CD4-positive, alpha-beta T cell (primary cell): ENCODE measurements at regions not wholly inside any gene's neighbourhood (a gene's known extent, or its start where the extent isn't known, plus 50 kb on each side); places are given as distances from the start of the nearest gene placed in this dataset.

Source experiments
- ATAC-seq: fragments of 200-7000 bp; cut with Tn5 transposase; one replicate; pipeline ENCODE4 v1.10.0; 2022; ENCODE audit warnings: mild to moderate bottlenecking; ENCODE audit not compliant: poor library complexity
- CTCF ChIA-PET: fragments of 350-600 bp; sonication (Branson Sonifier 250); formaldehyde crosslinking; loops from one replicate; lab custom pipeline; 2021; ENCODE audit warnings: antibody characterized with exemption, inconsistent platforms; lab: Charles Lee
- POLR2A ChIA-PET: fragments of 350-600 bp; sonication (Branson Sonifier 250); formaldehyde crosslinking; loops from one replicate; lab custom pipeline; 2021; ENCODE audit warnings: antibody characterized with exemption, inconsistent platforms; lab: Charles Lee
- DNase-seq, 14 experiments: peaks; one replicate each; pipeline ENCODE4 v3.0.0-alpha.2; 2013 to 2020; ENCODE audit warnings: mixed read lengths in 2 of 14
- H3K27ac ChIP-seq, 2 donors: one replicate each; pipeline versions ENCODE4 v1.5.1 to v1.7.0; 2013; ENCODE audit warnings: low read length in 2 of 2, low read depth in 1 of 2, mild to moderate bottlenecking in 1 of 2
- H3K27me3 ChIP-seq, 2 experiments: 1 replicate in 1 of 2; 2 replicates in 1 of 2; pipeline versions ENCODE4 v1.6.1 to v1.7.0; 2013; ENCODE audit warnings: low read length in 2 of 2, control low read depth in 1 of 2, mild to moderate bottlenecking in 1 of 2, moderate library complexity in 1 of 2; ENCODE audit not compliant: insufficient read depth in 2 of 2, control insufficient read depth in 1 of 2
- H3K36me3 ChIP-seq: one replicate; pipeline ENCODE4 v1.6.1; 2013; ENCODE audit warnings: low read length, control low read depth; ENCODE audit not compliant: insufficient read depth
- H3K4me1 ChIP-seq: one replicate; pipeline ENCODE4 v1.6.1; 2013; ENCODE audit warnings: low read length, control low read depth; ENCODE audit not compliant: insufficient read depth
- H3K4me3 ChIP-seq: one replicate; pipeline ENCODE4 v1.5.1; 2013; ENCODE audit warnings: mild to moderate bottlenecking, low read length, moderate library complexity
- H3K9me3 ChIP-seq, 2 experiments: 1 replicate in 1 of 2; 2 replicates in 1 of 2; pipeline versions ENCODE4 v1.6.1 to v1.7.0; 2013; ENCODE audit warnings: low read length in 2 of 2, mild to moderate bottlenecking in 2 of 2, control low read depth in 1 of 2, moderate library complexity in 1 of 2; ENCODE audit not compliant: control insufficient read depth in 1 of 2, insufficient read depth in 1 of 2
- H3K27ac Mint-ChIP-seq: one replicate; pipeline ENCODE4 v1.8.0; 2020; ENCODE audit warnings: mixed read lengths
- H3K27me3 Mint-ChIP-seq: one replicate; pipeline ENCODE4 v1.8.0; 2021; ENCODE audit warnings: mixed read lengths
- H3K36me3 Mint-ChIP-seq: one replicate; pipeline ENCODE4 v1.8.0; 2021; ENCODE audit warnings: low read depth, mixed read lengths
- H3K4me1 Mint-ChIP-seq: one replicate; pipeline ENCODE4 v1.8.0; 2021; ENCODE audit warnings: low read depth, mixed read lengths
- H3K4me3 Mint-ChIP-seq: one replicate; pipeline ENCODE4 v1.8.0; 2020; ENCODE audit warnings: mild to moderate bottlenecking, mixed read lengths
- H3K9me3 Mint-ChIP-seq: one replicate; pipeline ENCODE4 v1.8.0; 2020; ENCODE audit warnings: mixed read lengths
- intact Hi-C, 2 experiments: fragments of 100-400 bp; cut with DNase I in 1 of 2; cut with micrococcal nuclease in 1 of 2; formaldehyde crosslinking; loops; one replicate each; pipeline versions ENCODE4 v1.15.1 to v1.9.0; 2023 to 2025; cut with DNase I, micrococcal nuclease
- TF ChIP-seq, protein P1 (sequence below): fragments of 200-600 bp; IDR thresholded peaks from one replicate; pipeline ENCODE4 v1.8.0; 2022; ENCODE audit warnings: antibody characterized with exemption, mild to moderate bottlenecking

DNA sequence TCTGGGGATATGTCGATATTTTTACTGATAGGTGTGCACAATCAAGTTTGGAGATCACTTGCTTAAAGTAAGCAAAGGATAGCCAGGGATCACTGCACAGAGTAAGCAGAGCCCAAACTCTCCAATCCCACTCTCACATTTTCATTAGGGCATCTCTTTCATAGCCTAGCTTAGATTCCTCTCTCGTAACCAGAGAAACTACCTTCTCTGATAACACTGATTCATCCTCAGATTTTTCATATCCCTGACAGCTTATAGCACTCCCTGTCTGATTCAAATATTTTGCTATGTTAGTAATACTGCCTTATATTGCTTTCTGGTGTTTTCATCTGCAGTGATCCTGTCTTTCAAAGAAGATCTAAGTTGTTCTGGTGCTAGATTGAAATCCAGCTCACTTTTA is 123.7 kb downstream of the CBLL2 start:
- H3K36me3 Mint-ChIP-seq = no peaks in the 10 kb centered on the region
- H3K4me1 Mint-ChIP-seq = no peaks in the 10 kb centered on the region
- CTCF ChIA-PET = no interaction called here
- POLR2A ChIA-PET = no interaction called here
- H3K27ac ChIP-seq = no peak overlapping the region
- H3K9me3 Mint-ChIP-seq = no peaks in the 10 kb centered on the region
- intact Hi-C loops = no loop called here
- H3K4me1 ChIP-seq = no peaks in the 10 kb centered on the region
- ATAC-seq = no peak
- H3K27ac Mint-ChIP-seq = no peak overlapping the region
- no peak overlapping the region for H3K4me3 Mint-ChIP-seq
- H3K36me3 ChIP-seq = no peaks in the 10 kb centered on the region
- no peak overlapping the region for H3K4me3 ChIP-seq
- no peaks in the 10 kb centered on the region for H3K27me3 Mint-ChIP-seq
- no peaks in the 10 kb centered on the region for H3K9me3 ChIP-seq
- H3K27me3 ChIP-seq = no peaks in the 10 kb centered on the region
- TF ChIP-seq, protein P1, sequence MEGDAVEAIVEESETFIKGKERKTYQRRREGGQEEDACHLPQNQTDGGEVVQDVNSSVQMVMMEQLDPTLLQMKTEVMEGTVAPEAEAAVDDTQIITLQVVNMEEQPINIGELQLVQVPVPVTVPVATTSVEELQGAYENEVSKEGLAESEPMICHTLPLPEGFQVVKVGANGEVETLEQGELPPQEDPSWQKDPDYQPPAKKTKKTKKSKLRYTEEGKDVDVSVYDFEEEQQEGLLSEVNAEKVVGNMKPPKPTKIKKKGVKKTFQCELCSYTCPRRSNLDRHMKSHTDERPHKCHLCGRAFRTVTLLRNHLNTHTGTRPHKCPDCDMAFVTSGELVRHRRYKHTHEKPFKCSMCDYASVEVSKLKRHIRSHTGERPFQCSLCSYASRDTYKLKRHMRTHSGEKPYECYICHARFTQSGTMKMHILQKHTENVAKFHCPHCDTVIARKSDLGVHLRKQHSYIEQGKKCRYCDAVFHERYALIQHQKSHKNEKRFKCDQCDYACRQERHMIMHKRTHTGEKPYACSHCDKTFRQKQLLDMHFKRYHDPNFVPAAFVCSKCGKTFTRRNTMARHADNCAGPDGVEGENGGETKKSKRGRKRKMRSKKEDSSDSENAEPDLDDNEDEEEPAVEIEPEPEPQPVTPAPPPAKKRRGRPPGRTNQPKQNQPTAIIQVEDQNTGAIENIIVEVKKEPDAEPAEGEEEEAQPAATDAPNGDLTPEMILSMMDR = no peak
- no peak for DNase-seq

DNA sequence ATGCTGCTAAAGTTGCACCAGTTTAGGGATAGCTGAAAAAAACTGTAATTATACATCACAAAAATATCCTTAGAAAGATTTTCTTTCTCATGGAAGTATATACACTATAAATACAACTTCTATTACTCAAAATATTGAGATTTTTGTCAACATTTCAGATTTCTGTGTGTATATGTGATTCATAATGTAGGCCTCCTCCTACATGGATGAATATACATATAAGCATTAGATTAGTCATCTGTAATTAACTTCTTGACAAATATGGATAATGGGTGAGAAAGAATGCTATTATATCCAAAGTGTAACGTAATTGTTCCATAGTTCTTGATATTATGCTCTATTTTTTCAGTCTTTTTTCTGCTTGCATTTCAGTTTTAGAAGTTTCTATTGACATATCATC is 124.9 kb downstream of the CBLL2 start:
- Mint-ChIP-seq H3K4me3 (no peak overlapping the region), H3K27me3 (no peaks in the 10 kb centered on the region), H3K4me1 (no peaks in the 10 kb centered on the region), H3K27ac (no peak overlapping the region), H3K36me3 (no peaks in the 10 kb centered on the region), H3K9me3 (no peaks in the 10 kb centered on the region)
- DNase-seq = no peak
- ATAC-seq = no peak
- CTCF ChIA-PET = no interaction called here
- Histone ChIP-seq H3K36me3 (no peaks in the 10 kb centered on the region), H3K9me3 (no peaks in the 10 kb centered on the region), H3K4me3 (no peak overlapping the region), H3K27ac (no peak overlapping the region), H3K4me1 (no peaks in the 10 kb centered on the region), H3K27me3 (no peaks in the 10 kb centered on the region)
- TF ChIP-seq, protein P1 = no peak
- POLR2A ChIA-PET = no interaction called here
- intact Hi-C loops = no loop called here

DNA sequence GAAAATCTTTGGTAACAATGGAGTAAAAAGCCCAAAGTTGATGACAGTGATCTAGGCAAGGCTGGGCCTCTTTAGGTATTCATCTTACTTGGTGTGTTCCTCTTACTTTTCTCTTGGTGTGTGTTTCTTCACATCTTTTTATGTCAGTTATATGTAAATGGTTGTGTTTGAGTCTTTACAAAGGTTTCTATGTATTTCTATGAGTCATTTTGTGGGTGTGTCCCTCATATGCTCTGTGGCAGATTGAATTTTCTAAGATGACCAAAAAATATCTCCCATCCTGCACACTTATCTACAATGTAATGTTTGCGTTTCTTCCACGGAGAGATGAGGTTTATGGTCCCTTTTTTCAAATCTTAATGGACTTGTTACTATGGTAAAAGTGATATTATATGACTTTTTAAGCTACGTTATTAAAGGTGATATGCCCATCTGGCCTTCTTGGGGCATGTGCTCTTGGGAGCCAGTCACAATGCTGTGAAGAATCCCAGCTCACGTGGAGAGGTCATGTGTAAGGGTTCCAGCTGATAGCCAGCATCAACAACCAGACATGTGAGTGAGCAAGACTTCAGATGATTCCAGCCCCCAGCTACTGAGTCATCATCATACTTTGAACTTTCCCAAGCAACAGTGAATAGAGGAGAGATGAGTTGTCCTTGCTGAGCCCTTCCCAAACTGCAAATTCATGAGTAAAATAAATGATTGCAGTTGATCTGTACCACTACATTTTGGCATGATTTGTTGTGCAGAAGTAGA is 126.9 kb downstream of the CBLL2 start:
- H3K4me1 Mint-ChIP-seq = no peaks in the 10 kb centered on the region
- no peak overlapping the region for H3K4me3 Mint-ChIP-seq
- H3K27me3 Mint-ChIP-seq = no peaks in the 10 kb centered on the region
- Histone ChIP-seq H3K4me1 (no peaks in the 10 kb centered on the region), H3K9me3 (no peaks in the 10 kb centered on the region), H3K36me3 (no peaks in the 10 kb centered on the region), H3K27me3 (no peaks in the 10 kb centered on the region), H3K27ac (no peak overlapping the region), H3K4me3 (no peak overlapping the region)
- H3K27ac Mint-ChIP-seq = no peak overlapping the region
- TF ChIP-seq, protein P1 = no peak
- DNase-seq (no peak), ATAC-seq (no peak)
- ChIA-PET POLR2A (no interaction called here), CTCF (no interaction called here)
- H3K9me3 Mint-ChIP-seq = no peaks in the 10 kb centered on the region
- H3K36me3 Mint-ChIP-seq = no peaks in the 10 kb centered on the region
- intact Hi-C loops = no loop called here
